GM12878 (cell line): ENCODE measurements at regions not wholly inside any gene's neighbourhood (a gene's known extent, or its start where the extent isn't known, plus 50 kb on each side); places are given as distances from the start of the nearest gene placed in this dataset.

Source experiments
- ATAC-seq: fragments of 200-7000 bp; cut with Tn5 transposase; 3 replicates; pipeline ENCODE4 v1.9.1; 2020; ENCODE audit warnings: mild to moderate bottlenecking, moderate library complexity
- BruUV-seq: library from RNA; stranded (reverse); fragments of 400-500 nt; replicated peaks from 2 replicates; lab custom pipeline; 2021; lab: Mats Ljungman, UMichigan
- CTCF ChIA-PET: fragments of 300-600 bp; sonication (Branson Sonifier 250); formaldehyde crosslinking; extraction: SDS; loops from one replicate; lab custom pipeline; 2021; ENCODE audit warnings: inconsistent platforms; lab: Yijun Ruan, JAX
- POLR2A ChIA-PET: fragments of 350-600 bp; formaldehyde crosslinking; extraction: SDS; loops from one replicate; lab custom pipeline; 2021; ENCODE audit warnings: inconsistent platforms; lab: Charles Lee
- RAD21 ChIA-PET: fragments of 300-600 bp; sonication (Branson Sonifier 250); formaldehyde crosslinking; loops from one replicate; lab custom pipeline; 2023; ENCODE audit warnings: antibody characterized with exemption; ENCODE audit not compliant: unreplicated experiment; lab: Charles Lee
- SMC1A ChIA-PET: fragments of 300-600 bp; sonication (Branson Sonifier 250); formaldehyde crosslinking; loops from one replicate; lab custom pipeline; 2023; ENCODE audit not compliant: unreplicated experiment, uncharacterized antibody; lab: Charles Lee
- DNase-seq: peaks from one replicate; pipeline ENCODE4 v3.0.0-alpha.2; 2011; ENCODE audit warnings: low read depth, low spot score
- FAIRE-seq: peaks from 3 replicates; lab custom pipeline; 2011; peaks lifted over from hg19 to GRCh38; lab: Jason Lieb, UNC
- H2AFZ ChIP-seq: 2 replicates; pipeline ENCODE4 v1.6.0; 2011; ENCODE audit warnings: low read depth, low read length, control low read depth; ENCODE audit not compliant: control insufficient read depth
- H3K27ac ChIP-seq: 2 replicates; pipeline ENCODE4 v1.5.1; 2011; ENCODE audit warnings: control low read depth; ENCODE audit not compliant: control insufficient read depth, insufficient read depth
- H3K27me3 ChIP-seq, 2 experiments: replicated peaks in 1 of 2; 2 replicates each; pipeline versions ENCODE4 v1.6.0 to v1.6.1; 2011; ENCODE audit warnings: low read length in 1 of 2; ENCODE audit not compliant: control insufficient read depth in 2 of 2, insufficient read depth in 2 of 2
- H3K36me3 ChIP-seq, 2 experiments: 2 replicates each; pipeline ENCODE4 v1.5.1; 2011; ENCODE audit warnings: low read length in 1 of 2; ENCODE audit not compliant: control insufficient read depth in 2 of 2, insufficient read depth in 2 of 2
- H3K4me1 ChIP-seq: 2 replicates; pipeline ENCODE4 v1.6.1; 2011; ENCODE audit warnings: mild to moderate bottlenecking, low read length, moderate library complexity, mixed read lengths; ENCODE audit not compliant: control insufficient read depth, insufficient read depth
- H3K4me2 ChIP-seq: 2 replicates; pipeline ENCODE4 v1.6.0; 2011; ENCODE audit warnings: control low read depth; ENCODE audit not compliant: control insufficient read depth, insufficient read depth
- H3K4me3 ChIP-seq: fragments of 200-600 bp; sonication (generic); 2 replicates; pipeline ENCODE4 v1.5.1; 2016
- H3K79me2 ChIP-seq: 2 replicates; pipeline ENCODE4 v1.6.0; 2011; ENCODE audit warnings: low read length; ENCODE audit not compliant: control insufficient read depth, insufficient read depth
- H3K9ac ChIP-seq: 2 replicates; pipeline ENCODE4 v1.8.0; 2011; ENCODE audit warnings: low read length, control low read depth, mixed read lengths; ENCODE audit not compliant: control insufficient read depth, insufficient read depth
- H3K9me3 ChIP-seq: replicated peaks from 3 replicates; pipeline ENCODE4 v1.5.1; 2011; ENCODE audit warnings: mild to moderate bottlenecking, low read length; ENCODE audit not compliant: control insufficient read depth, insufficient read depth
- H4K20me1 ChIP-seq: 2 replicates; pipeline ENCODE4 v1.6.0; 2011; ENCODE audit not compliant: control insufficient read depth, insufficient read depth
- ETV6 ChIP-seq, 2 experiments: fragments of 450-650 bp in 1 of 2; IDR thresholded peaks in 1 of 2; conservative IDR thresholded peaks in 1 of 2; 2 replicates each; pipeline ENCODE4 v1.6.1; 2014; ENCODE audit warnings: antibody characterized with exemption in 1 of 2, borderline replicate concordance in 1 of 2, low read depth in 1 of 2, mild to moderate bottlenecking in 1 of 2, moderate library complexity in 1 of 2
- IKZF2 ChIP-seq, 2 experiments: fragments of 450-650 bp; IDR thresholded peaks; 2 replicates each; pipeline ENCODE4 v1.6.1; 2017; ENCODE audit warnings: mild to moderate bottlenecking in 2 of 2, moderate library complexity in 2 of 2
- NR2F1 ChIP-seq: fragments of 450-650 bp; conservative IDR thresholded peaks from 2 replicates; pipeline ENCODE4 v1.6.1; 2017; ENCODE audit warnings: mild to moderate bottlenecking
- SKIL ChIP-seq: fragments of 450-650 bp; IDR thresholded peaks from 2 replicates; pipeline ENCODE4 v1.6.1; 2017; ENCODE audit warnings: mild to moderate bottlenecking, low read depth, inconsistent platforms; ENCODE audit not compliant: poor library complexity, severe bottlenecking
- SREBF1 ChIP-seq: IDR thresholded peaks from 2 replicates; pipeline ENCODE4 v1.6.1; 2012; ENCODE audit warnings: mild to moderate bottlenecking, low read length
- YY1 ChIP-seq: IDR thresholded peaks from 2 replicates; pipeline ENCODE4 v1.6.1; 2011; ENCODE audit warnings: low read depth, mild to moderate bottlenecking, low read length
- ZBTB33 ChIP-seq: fragments of 450-650 bp; IDR thresholded peaks from 2 replicates; pipeline ENCODE4 v1.6.1; 2017; ENCODE audit warnings: mild to moderate bottlenecking
- ZNF592 ChIP-seq: fragments of 450-650 bp; IDR thresholded peaks from 2 replicates; pipeline ENCODE4 v1.6.1; 2017; ENCODE audit warnings: mild to moderate bottlenecking, moderate library complexity
- WGBS: methylation state at CpG from one replicate; pipeline ENCODE4 v1.1.6; 2016; ENCODE audit warnings: low lambda C conversion rate; ENCODE audit not compliant: insufficient replicate concordance, insufficient coverage; ENCODE audit errors: missing lambda C conversion rate; 5-methylcytosine and 5-hydroxymethylcytosine counted together
- in situ Hi-C: fragments of 300-500 bp; cut with MboI; formaldehyde crosslinking; loops from 9 replicates; pipeline ENCODE4 v1.14.3; 2018; ENCODE audit warnings: mixed read lengths
- intact Hi-C: fragments of 100-400 bp; cut with micrococcal nuclease; formaldehyde crosslinking; loops from one replicate; pipeline ENCODE4 v1.14.2; 2022; ENCODE audit not compliant: unreplicated experiment
- TF ChIP-seq, protein P1 (sequence below): IDR thresholded peaks from 2 replicates; pipeline ENCODE4 v1.6.1; 2011; ENCODE audit warnings: borderline replicate concordance, low read depth, mild to moderate bottlenecking, moderate library complexity, mixed read lengths, low read length; ENCODE audit not compliant: insufficient read depth; ENCODE audit errors: extremely low read length

DNA sequence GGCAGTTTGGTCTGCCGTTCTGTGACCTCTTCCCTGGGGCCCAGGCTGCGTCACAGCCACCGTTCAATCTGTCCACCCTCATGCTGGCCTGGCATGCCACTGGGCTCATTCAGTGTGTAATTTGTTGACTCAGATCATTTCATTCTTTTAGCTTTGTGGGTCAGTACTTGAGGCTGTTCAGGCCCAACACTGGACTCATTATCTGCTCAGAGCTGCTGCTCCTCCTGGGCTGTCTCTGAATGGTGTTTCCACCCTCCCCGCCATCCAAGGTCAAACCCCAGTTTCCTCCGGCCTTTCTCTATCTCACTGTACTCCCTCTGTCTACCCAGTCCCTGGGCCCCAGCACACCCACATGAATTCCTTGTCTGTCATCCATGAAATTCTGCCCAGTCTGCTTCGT is 152.4 kb upstream of the NCK2 start (continued):
- TF ChIP-seq, protein P1, sequence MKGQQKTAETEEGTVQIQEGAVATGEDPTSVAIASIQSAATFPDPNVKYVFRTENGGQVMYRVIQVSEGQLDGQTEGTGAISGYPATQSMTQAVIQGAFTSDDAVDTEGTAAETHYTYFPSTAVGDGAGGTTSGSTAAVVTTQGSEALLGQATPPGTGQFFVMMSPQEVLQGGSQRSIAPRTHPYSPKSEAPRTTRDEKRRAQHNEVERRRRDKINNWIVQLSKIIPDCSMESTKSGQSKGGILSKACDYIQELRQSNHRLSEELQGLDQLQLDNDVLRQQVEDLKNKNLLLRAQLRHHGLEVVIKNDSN: no peak
- no peak for TF ChIP-seq SKIL

GRCh38 chr2:105590780-105591660 is 153.7 kb upstream of the NCK2 start:
- no peak for FAIRE-seq
- no peak for TF ChIP-seq ZNF592
- TF ChIP-seq IKZF2 (IDR thresholded peaks at IDR 0.05): no peak
- no peak for TF ChIP-seq ETV6 (conservative IDR thresholded peaks at IDR 0.05 in 1 of 2, IDR thresholded peaks at IDR 0.05 in 1 of 2; ENCODE audit: borderline replicate concordance in 1 of 2, low read depth in 1 of 2)
- TF ChIP-seq NR2F1: no peak
- no peak for TF ChIP-seq SREBF1
- no peak for TF ChIP-seq ZBTB33
- no peak for TF ChIP-seq YY1
- no peaks in the 10 kb centered on the region for H3K4me1 ChIP-seq
- peaks cover 2% of the 10 kb centered on the region; the same call in 1 of the 3 replicates for H3K9me3 ChIP-seq
- ATAC-seq: no peak
- ChIA-PET SMC1A (no interaction called here), RAD21 (no interaction called here), POLR2A (no interaction called here), CTCF (interaction anchor here (0.6 to 1.1 kb wide), 2 partner anchors 14 to 133 kb away, joined by 3 read pairs; no protein-coding TSS in a partner anchor)
- no peak overlapping the region for H3K27ac ChIP-seq
- 68% methylated on average over 8 of the region's 8 CpGs for WGBS
- no peaks in the 10 kb centered on the region for H3K79me2 ChIP-seq
- intact Hi-C loops (no loop called here), in situ Hi-C loops (no loop called here)
- no TSS peak for BruUV-seq
- no peak overlapping the region for H3K4me3 ChIP-seq
- H3K27me3 ChIP-seq: no peaks in the 10 kb centered on the region
- no peak overlapping the region for H3K4me2 ChIP-seq
- no peak overlapping the region for H2AFZ ChIP-seq
- no peak overlapping the region for H3K9ac ChIP-seq
- DNase-seq: no peak
- no peaks in the 10 kb centered on the region for H4K20me1 ChIP-seq
- H3K36me3 ChIP-seq: no peaks in the 10 kb centered on the region
